Peyer's patch (tissue), 4 donors: ENCODE measurements at regions not wholly inside any gene's neighbourhood (a gene's known extent, or its start where the extent isn't known, plus 50 kb on each side); places are given as distances from the start of the nearest gene placed in this dataset.
"Not testable (repeated sequence)": the region's sequence is repeated elsewhere in the genome, so short reads cannot be mapped to it uniquely, and the experiment has no call there.

Experiments
- DNase-seq, 3 donors: peaks; one replicate each; pipeline ENCODE4 v3.0.0-alpha.2; 2017 to 2019
- H3K27ac ChIP-seq, 4 donors: fragments of 200-600 bp; sonication (generic); one replicate each; pipeline ENCODE4 v1.5.1; 2016 to 2019
- H3K27me3 ChIP-seq, 2 donors: fragments of 200-600 bp; sonication (generic); one replicate each; pipeline ENCODE4 v1.5.1; 2019
- H3K36me3 ChIP-seq, 3 donors: fragments of 200-600 bp; sonication (generic); one replicate each; pipeline ENCODE4 v1.5.1; 2016 to 2019
- H3K4me1 ChIP-seq, 4 donors: fragments of 200-600 bp; sonication (generic); one replicate each; pipeline ENCODE4 v1.5.1; 2016 to 2019
- H3K4me3 ChIP-seq, 4 donors: fragments of 200-600 bp; sonication (generic); 1 replicate in 3 of 4; 2 replicates in 1 of 4; pipeline ENCODE4 v1.5.1; 2016 to 2019; ENCODE audit warnings: mild to moderate bottlenecking in 1 of 4
- H3K9me3 ChIP-seq, 4 donors: fragments of 200-600 bp; sonication (generic); one replicate each; pipeline ENCODE4 v1.5.1; 2016 to 2019; ENCODE audit warnings: mild to moderate bottlenecking in 1 of 4
- POLR2A ChIP-seq, 2 donors: fragments of 450-650 bp; IDR thresholded peaks; one replicate each; pipeline ENCODE4 v1.5.1; 2017; ENCODE audit warnings: antibody characterized with exemption in 2 of 2, mild to moderate bottlenecking in 2 of 2, moderate library complexity in 2 of 2
- TF ChIP-seq, protein P1 (sequence below), 6 experiments: fragments of 450-650 bp in 4 of 6; fragments of 200-600 bp in 2 of 6; sonication (generic) in 1 of 6; IDR thresholded peaks; one replicate each; pipeline ENCODE4 v1.5.1; 2017 to 2019; ENCODE audit warnings: antibody characterized with exemption in 6 of 6, mild to moderate bottlenecking in 3 of 6, moderate library complexity in 1 of 6

DNA sequence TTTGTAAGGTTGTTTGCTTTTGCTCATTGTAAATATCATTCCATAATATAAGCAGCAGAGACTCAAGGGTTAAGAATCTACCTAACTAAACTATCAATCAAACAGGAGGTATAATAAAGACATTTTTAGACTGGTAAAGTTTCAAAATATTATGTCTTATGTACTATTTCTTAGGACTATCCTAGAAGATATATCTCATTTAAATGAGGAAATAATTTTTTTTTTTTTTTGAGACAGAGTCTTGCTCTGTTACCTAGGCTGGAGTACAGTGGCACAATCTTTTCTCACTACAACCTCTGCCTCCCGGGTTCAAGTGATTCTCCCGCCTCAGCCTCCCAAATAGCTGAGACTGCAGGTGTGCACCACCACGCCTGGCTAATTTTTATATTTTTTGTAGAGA lies 80.9 kb upstream of the PARD3 start:
- DNase-seq = no peak
- no peaks in the 10 kb centered on the region for H3K4me1 ChIP-seq
- no peaks in the 10 kb centered on the region for H3K36me3 ChIP-seq
- H3K4me3 ChIP-seq = no peak overlapping the region
- H3K27me3 ChIP-seq = no peaks in the 10 kb centered on the region
- no peak for TF ChIP-seq POLR2A (IDR thresholded peaks at IDR 0.05)
- TF ChIP-seq, protein P1, sequence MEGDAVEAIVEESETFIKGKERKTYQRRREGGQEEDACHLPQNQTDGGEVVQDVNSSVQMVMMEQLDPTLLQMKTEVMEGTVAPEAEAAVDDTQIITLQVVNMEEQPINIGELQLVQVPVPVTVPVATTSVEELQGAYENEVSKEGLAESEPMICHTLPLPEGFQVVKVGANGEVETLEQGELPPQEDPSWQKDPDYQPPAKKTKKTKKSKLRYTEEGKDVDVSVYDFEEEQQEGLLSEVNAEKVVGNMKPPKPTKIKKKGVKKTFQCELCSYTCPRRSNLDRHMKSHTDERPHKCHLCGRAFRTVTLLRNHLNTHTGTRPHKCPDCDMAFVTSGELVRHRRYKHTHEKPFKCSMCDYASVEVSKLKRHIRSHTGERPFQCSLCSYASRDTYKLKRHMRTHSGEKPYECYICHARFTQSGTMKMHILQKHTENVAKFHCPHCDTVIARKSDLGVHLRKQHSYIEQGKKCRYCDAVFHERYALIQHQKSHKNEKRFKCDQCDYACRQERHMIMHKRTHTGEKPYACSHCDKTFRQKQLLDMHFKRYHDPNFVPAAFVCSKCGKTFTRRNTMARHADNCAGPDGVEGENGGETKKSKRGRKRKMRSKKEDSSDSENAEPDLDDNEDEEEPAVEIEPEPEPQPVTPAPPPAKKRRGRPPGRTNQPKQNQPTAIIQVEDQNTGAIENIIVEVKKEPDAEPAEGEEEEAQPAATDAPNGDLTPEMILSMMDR (IDR thresholded peaks at IDR 0.05) = no peak
- H3K9me3 ChIP-seq = no peaks in the 10 kb centered on the region
- H3K27ac ChIP-seq = no peak overlapping the region

DNA sequence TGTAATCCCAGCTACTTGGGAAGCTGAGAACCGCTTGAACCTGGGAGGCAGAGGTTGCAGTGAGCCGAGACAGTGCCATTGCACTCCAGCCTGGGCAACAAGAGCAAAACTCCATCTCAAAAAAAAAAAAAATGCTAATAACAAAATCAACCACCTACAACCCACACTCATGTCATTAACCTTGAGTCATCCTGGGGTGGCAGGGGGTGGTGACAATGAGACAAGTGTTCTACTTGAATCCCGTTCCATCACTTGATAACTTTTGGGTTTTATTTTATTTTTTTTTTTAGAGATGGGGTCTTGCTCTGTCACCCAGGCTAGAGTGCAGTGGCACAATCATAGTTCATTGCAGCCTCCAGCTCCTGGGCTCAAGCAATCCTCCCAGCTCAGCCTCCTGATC lies 80.0 kb upstream of the PARD3 start:
- not testable (repeated sequence) for DNase-seq

DNA sequence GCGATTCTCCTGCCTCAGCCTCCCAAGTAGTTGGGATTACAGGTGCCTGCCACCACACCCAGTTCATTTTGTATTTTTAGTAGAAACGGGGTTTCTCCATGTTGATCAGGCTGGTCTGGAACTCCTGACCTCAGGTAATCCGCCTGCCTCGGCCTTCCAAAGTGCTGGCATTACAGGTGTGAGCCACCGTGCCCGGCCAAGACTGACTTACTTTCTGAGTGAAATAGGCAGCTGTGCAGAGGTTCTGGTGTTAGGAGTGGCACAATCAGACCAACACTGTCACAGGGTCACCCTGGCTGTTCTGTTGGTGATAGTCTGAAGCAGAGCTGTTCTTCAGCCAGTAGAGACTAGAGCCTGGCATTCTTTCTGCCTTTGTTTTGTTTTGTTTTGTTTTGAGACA lies 77.4 kb upstream of the PARD3 start:
- H3K27ac ChIP-seq, H3K36me3 ChIP-seq, H3K4me1 ChIP-seq, H3K27me3 ChIP-seq, DNase-seq, H3K9me3 ChIP-seq, H3K4me3 ChIP-seq: not testable (repeated sequence)

More for the DNA sequence above, 80.0 kb upstream of the PARD3 start:
- not testable (repeated sequence) for H3K9me3 ChIP-seq, H3K36me3 ChIP-seq, H3K27ac ChIP-seq, H3K4me1 ChIP-seq, H3K27me3 ChIP-seq, H3K4me3 ChIP-seq

DNA sequence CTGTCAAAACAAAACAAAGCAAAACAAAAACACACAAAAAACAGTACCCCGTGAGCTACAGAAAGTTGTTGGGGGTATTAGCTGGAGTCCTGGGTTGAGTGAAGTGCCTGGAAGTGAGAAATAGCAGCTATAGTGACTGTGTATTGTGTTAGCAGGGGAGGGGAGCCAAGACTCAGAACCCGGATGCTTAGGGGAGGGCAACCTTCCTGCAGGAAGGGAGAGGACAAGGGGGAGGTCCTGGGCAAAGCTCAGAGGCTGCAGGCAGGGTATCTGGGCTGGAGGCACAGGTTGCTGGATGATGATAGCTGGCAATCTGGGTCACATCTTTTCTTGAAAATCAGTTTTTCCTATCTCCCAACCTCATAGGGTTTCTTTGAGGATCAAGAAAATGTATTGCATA lies 75.8 kb upstream of the PARD3 start:
- no peaks in the 10 kb centered on the region for H3K9me3 ChIP-seq
- no peaks in the 10 kb centered on the region for H3K27me3 ChIP-seq
- H3K36me3 ChIP-seq = no peaks in the 10 kb centered on the region
- H3K4me1 ChIP-seq = no peaks in the 10 kb centered on the region
- DNase-seq = no peak
- TF ChIP-seq, protein P1 (IDR thresholded peaks at IDR 0.05) = no peak
- no peak for TF ChIP-seq POLR2A (IDR thresholded peaks at IDR 0.05)
- no peak overlapping the region for H3K27ac ChIP-seq
- H3K4me3 ChIP-seq = no peak overlapping the region

DNA sequence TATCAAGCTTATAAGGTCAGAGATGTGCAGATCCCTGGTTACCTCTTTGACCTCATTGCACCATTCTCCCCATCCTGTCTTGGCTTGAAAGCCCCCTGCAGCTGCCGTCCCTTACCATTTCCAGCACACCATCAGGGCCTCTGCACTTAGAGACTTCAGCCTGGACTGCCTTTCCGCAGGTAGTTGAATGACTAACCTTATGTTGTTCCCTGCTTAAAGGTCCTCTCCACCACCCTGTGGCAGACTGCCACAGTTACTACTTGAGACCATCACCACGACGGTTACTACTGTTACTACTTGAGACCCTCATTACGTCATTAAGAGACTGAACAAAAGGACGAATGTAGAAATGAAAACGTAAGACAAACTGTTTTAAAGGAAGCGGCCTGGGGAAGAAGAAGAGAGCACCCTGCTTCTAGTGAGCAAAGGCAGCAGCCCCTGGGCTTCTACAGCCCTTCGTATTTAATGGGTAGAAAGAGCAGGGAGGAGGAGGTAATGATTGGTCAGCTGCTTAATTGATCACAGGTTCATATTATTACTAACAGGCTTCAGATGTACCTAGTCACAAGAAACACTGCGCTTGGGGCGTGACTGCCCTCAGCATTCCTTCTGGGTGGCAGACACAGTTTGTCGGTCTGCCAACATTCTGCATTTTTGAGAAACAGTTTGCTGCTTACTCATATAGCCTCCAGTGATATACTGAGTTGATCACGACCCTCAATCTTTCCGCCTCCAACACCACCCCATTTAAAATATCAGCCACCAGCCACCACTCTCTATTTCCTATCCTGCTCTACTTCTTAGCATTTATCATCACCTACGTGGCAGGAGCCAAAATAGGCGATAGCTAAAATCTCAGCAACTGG lies 74.1 kb upstream of the PARD3 start:
- no peak for DNase-seq
- no peak for TF ChIP-seq POLR2A (IDR thresholded peaks at IDR 0.05)
- TF ChIP-seq, protein P1 (IDR thresholded peaks at IDR 0.05) = no peak
- H3K27ac ChIP-seq = no peak overlapping the region
- H3K4me3 ChIP-seq = no peak overlapping the region
- no peaks in the 10 kb centered on the region for H3K4me1 ChIP-seq
- no peaks in the 10 kb centered on the region for H3K9me3 ChIP-seq
- H3K36me3 ChIP-seq = no peaks in the 10 kb centered on the region
- H3K27me3 ChIP-seq = no peaks in the 10 kb centered on the region

DNA sequence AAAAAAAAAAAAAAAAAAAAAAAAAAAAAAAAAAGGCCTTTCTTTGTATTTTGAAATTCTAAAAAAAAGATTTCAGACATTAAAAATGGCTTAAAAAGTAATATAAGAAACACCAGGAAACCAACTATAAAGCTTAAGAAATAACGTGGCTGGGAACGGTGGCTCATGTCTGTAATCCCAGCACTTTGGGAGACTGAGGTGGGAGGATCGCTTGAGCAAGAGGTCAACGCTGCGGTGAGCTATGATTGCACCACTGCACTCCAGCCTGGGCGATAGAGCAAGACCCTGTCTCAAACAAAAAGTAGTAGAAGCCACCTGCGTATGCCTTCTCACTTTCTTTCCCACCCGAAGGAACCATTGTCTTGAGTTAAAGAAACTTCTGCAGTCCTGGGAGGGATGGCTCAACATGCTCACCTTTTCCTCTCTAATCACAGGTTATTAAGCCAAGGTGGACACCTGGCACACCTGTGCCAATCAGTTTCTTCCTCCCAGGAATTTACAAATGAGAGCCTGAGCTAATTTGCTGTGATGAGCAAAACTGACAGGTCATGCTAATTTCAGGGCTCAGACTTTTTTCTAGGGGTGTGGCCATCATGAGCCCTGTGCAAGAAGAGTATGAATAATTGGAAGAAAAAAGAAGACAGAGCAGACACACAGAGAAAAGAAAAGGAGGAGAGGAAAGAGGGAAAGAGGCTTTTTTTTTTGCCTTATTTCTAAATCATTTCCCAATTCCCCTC lies 72.0 kb upstream of the PARD3 start:
- no peak overlapping the region for H3K27ac ChIP-seq
- H3K9me3 ChIP-seq = no peaks in the 10 kb centered on the region
- no peaks in the 10 kb centered on the region for H3K36me3 ChIP-seq
- no peak overlapping the region for H3K4me3 ChIP-seq
- no peaks in the 10 kb centered on the region for H3K27me3 ChIP-seq
- no peaks in the 10 kb centered on the region for H3K4me1 ChIP-seq
- DNase-seq = no peak
- TF ChIP-seq, protein P1 (IDR thresholded peaks at IDR 0.05) = no peak
- no peak for TF ChIP-seq POLR2A (IDR thresholded peaks at IDR 0.05)
